GM12878 (cell line): ENCODE measurements at regions not wholly inside any gene's neighbourhood (a gene's known extent, or its start where the extent isn't known, plus 50 kb on each side); places are given as distances from the start of the nearest gene placed in this dataset.

Experiments used
- GABPA ChIP-seq: IDR thresholded peaks from 2 replicates; pipeline ENCODE4 v1.6.1; 2014; ENCODE audit warnings: antibody characterized with exemption, low read depth, mild to moderate bottlenecking, inconsistent platforms
- HDAC6 ChIP-seq: fragments of 200-600 bp; sonication (generic); IDR thresholded peaks from one replicate; pipeline ENCODE4 v1.8.0; 2017; ENCODE audit warnings: antibody characterized with exemption; ENCODE audit not compliant: unreplicated experiment
- MTA3 ChIP-seq: IDR thresholded peaks from 2 replicates; pipeline ENCODE4 v1.6.1; 2012; ENCODE audit warnings: low read length, inconsistent platforms, borderline replicate concordance
- POLR2A ChIP-seq: IDR thresholded peaks from 2 replicates; pipeline ENCODE4 v1.6.1; 2011; ENCODE audit warnings: low read depth, mild to moderate bottlenecking, low read length
- TF ChIP-seq, protein P1 (sequence below): fragments of 450-650 bp; IDR thresholded peaks from 2 replicates; pipeline ENCODE4 v1.6.1; 2017; ENCODE audit warnings: antibody characterized with exemption, mild to moderate bottlenecking, moderate library complexity
- TF ChIP-seq, protein P2 (sequence below): fragments of 450-650 bp; IDR thresholded peaks from 2 replicates; pipeline ENCODE4 v1.6.1; 2016; ENCODE audit warnings: mild to moderate bottlenecking

DNA sequence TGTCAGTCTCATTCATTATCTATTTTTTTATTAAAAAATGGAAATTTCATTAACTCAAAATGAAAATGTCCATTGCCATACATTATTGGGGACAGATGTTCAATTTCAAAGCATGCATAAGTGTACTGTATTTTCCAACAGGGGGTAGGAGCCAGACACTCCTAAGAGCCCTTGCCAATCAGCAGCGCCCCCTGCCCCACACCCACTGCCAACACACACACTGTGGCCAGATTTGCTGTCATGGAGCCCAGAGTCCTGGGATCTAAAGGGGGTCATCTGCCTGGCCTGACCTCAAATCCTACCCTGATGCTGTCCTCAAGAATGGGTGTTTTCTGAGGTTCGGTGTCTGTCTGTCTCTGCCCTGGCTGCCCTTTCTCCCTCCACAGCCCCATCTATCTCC, 162.2 kb upstream of the TWIST2 start:
- TF ChIP-seq HDAC6 (no peak), GABPA (no peak), POLR2A (no peak), MTA3 (no peak)
- TF ChIP-seq, protein P1, sequence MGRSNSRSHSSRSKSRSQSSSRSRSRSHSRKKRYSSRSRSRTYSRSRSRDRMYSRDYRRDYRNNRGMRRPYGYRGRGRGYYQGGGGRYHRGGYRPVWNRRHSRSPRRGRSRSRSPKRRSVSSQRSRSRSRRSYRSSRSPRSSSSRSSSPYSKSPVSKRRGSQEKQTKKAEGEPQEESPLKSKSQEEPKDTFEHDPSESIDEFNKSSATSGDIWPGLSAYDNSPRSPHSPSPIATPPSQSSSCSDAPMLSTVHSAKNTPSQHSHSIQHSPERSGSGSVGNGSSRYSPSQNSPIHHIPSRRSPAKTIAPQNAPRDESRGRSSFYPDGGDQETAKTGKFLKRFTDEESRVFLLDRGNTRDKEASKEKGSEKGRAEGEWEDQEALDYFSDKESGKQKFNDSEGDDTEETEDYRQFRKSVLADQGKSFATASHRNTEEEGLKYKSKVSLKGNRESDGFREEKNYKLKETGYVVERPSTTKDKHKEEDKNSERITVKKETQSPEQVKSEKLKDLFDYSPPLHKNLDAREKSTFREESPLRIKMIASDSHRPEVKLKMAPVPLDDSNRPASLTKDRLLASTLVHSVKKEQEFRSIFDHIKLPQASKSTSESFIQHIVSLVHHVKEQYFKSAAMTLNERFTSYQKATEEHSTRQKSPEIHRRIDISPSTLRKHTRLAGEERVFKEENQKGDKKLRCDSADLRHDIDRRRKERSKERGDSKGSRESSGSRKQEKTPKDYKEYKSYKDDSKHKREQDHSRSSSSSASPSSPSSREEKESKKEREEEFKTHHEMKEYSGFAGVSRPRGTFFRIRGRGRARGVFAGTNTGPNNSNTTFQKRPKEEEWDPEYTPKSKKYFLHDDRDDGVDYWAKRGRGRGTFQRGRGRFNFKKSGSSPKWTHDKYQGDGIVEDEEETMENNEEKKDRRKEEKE = no peak
- TF ChIP-seq, protein P2, sequence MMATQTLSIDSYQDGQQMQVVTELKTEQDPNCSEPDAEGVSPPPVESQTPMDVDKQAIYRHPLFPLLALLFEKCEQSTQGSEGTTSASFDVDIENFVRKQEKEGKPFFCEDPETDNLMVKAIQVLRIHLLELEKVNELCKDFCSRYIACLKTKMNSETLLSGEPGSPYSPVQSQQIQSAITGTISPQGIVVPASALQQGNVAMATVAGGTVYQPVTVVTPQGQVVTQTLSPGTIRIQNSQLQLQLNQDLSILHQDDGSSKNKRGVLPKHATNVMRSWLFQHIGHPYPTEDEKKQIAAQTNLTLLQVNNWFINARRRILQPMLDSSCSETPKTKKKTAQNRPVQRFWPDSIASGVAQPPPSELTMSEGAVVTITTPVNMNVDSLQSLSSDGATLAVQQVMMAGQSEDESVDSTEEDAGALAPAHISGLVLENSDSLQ = no peak
